HEK293T (cell line): ENCODE measurements at regions not wholly inside any gene's neighbourhood (a gene's known extent, or its start where the extent isn't known, plus 50 kb on each side); places are given as distances from the start of the nearest gene placed in this dataset.
A peak's percentile ranks its signal among the peaks of the same experiment; 100 is the strongest.

Source experiments
- CTCF ChIA-PET: fragments of 350-600 bp; formaldehyde crosslinking; extraction: SDS; loops from one replicate; lab custom pipeline; 2021; ENCODE audit warnings: antibody characterized with exemption, inconsistent platforms; lab: Yijun Ruan, JAX
- POLR2A ChIA-PET: fragments of 350-600 bp; formaldehyde crosslinking; extraction: SDS; loops from one replicate; lab custom pipeline; 2020; ENCODE audit warnings: antibody characterized with exemption, inconsistent platforms; lab: Yijun Ruan, JAX
- DNase-seq: peaks from one replicate; pipeline ENCODE4 v3.0.0; 2012; ENCODE audit warnings: mixed read lengths; ENCODE audit errors: extremely low spot score
- ARNT ChIP-seq: fragments of 450-650 bp; IDR thresholded peaks from 2 replicates; pipeline ENCODE4 v1.6.1; 2017; ENCODE audit warnings: mild to moderate bottlenecking
- BHLHE40 ChIP-seq: fragments of 450-650 bp; IDR thresholded peaks from 2 replicates; pipeline ENCODE4 v1.6.1; 2016; ENCODE audit warnings: mild to moderate bottlenecking, moderate library complexity, borderline replicate concordance
- CTBP1 ChIP-seq: fragments of 450-650 bp; IDR thresholded peaks from 2 replicates; pipeline ENCODE4 v1.6.1; 2016; ENCODE audit warnings: borderline replicate concordance
- ELF4 ChIP-seq: fragments of 450-650 bp; IDR thresholded peaks from 2 replicates; pipeline ENCODE4 v1.6.1; 2017; ENCODE audit warnings: antibody characterized with exemption
- FOXA1 ChIP-seq: fragments of 450-650 bp; IDR thresholded peaks from 2 replicates; pipeline ENCODE4 v1.6.1; 2016; ENCODE audit warnings: mild to moderate bottlenecking
- FOXK2 ChIP-seq: fragments of 450-650 bp; IDR thresholded peaks from 2 replicates; pipeline ENCODE4 v1.6.1; 2016; ENCODE audit warnings: mild to moderate bottlenecking
- FOXM1 ChIP-seq: fragments of 450-650 bp; IDR thresholded peaks from 2 replicates; pipeline ENCODE4 v1.6.1; 2017; ENCODE audit warnings: mild to moderate bottlenecking, borderline replicate concordance
- HDGF ChIP-seq: fragments of 450-650 bp; IDR thresholded peaks from 2 replicates; pipeline ENCODE4 v1.6.1; 2017; ENCODE audit warnings: antibody characterized with exemption, borderline replicate concordance
- L3MBTL2 ChIP-seq: fragments of 450-650 bp; conservative IDR thresholded peaks from 2 replicates; pipeline ENCODE4 v1.6.1; 2016; ENCODE audit warnings: mild to moderate bottlenecking
- LEF1 ChIP-seq: fragments of 450-650 bp; IDR thresholded peaks from 2 replicates; pipeline ENCODE4 v1.6.1; 2017; ENCODE audit warnings: mild to moderate bottlenecking, borderline replicate concordance
- NFRKB ChIP-seq: fragments of 450-650 bp; IDR thresholded peaks from 2 replicates; pipeline ENCODE4 v1.6.1; 2016; ENCODE audit warnings: mild to moderate bottlenecking, moderate library complexity
- PKNOX1 ChIP-seq: fragments of 450-650 bp; IDR thresholded peaks from 2 replicates; pipeline ENCODE4 v1.6.1; 2016
- SP1 ChIP-seq: fragments of 450-650 bp; IDR thresholded peaks from 2 replicates; pipeline ENCODE4 v1.6.1; 2017
- SUZ12 ChIP-seq: fragments of 450-650 bp; IDR thresholded peaks from 2 replicates; pipeline ENCODE4 v1.6.1; 2016; ENCODE audit warnings: mild to moderate bottlenecking
- TARDBP ChIP-seq: fragments of 450-650 bp; IDR thresholded peaks from 2 replicates; pipeline ENCODE4 v1.6.1; 2016
- ZNF384 ChIP-seq: fragments of 450-650 bp; IDR thresholded peaks from 2 replicates; pipeline ENCODE4 v1.6.1; 2016

- DNase-seq, result no peak
- ChIA-PET CTCF (no interaction called here), POLR2A (no interaction called here)
- TF ChIP-seq FOXM1 (no peak), HDGF (no peak), ZNF384 (no peak)
Measured at GRCh38 chr14:58825606-58826005, 187.8 kb downstream of the DACT1 start.

GRCh38 chr14:58826845-58827686 lies 189.3 kb downstream of the DACT1 start:
- no peak for TF ChIP-seq FOXK2
- TF ChIP-seq L3MBTL2, result no peak
- no peak for TF ChIP-seq HDGF
- no peak for TF ChIP-seq PKNOX1
- no peak for TF ChIP-seq BHLHE40
- TF ChIP-seq SP1, result no peak
- TF ChIP-seq FOXA1, result no peak
- no peak for TF ChIP-seq SUZ12
- no peak for TF ChIP-seq ZNF384
- TF ChIP-seq LEF1, result no peak
- TF ChIP-seq ELF4, result no peak
- TF ChIP-seq CTBP1, result no peak
- ChIA-PET CTCF (interaction anchor here (1.0 kb wide), 1 partner anchor 10 kb away, joined by 3 read pairs; no protein-coding TSS in a partner anchor), POLR2A (no interaction called here)
- no peak for DNase-seq

- ChIA-PET CTCF (interaction anchor here (1.0 to 1.3 kb wide), 2 partner anchors 9 to 15 kb away, joined by 3 read pairs; no protein-coding TSS in a partner anchor), POLR2A (no interaction called here)
- no peak for DNase-seq
- no peak for TF ChIP-seq L3MBTL2
- TF ChIP-seq PKNOX1, result no peak
- no peak for TF ChIP-seq ARNT
- no peak for TF ChIP-seq ELF4
- no peak for TF ChIP-seq FOXA1
- no peak for TF ChIP-seq BHLHE40
- no peak for TF ChIP-seq FOXM1
- TF ChIP-seq TARDBP, result no peak
- no peak for TF ChIP-seq NFRKB
- no peak for TF ChIP-seq CTBP1
- no peak for TF ChIP-seq LEF1
- no peak for TF ChIP-seq SUZ12
- TF ChIP-seq FOXK2, result no peak
- no peak for TF ChIP-seq SP1
- TF ChIP-seq ZNF384, result no peak
- no peak for TF ChIP-seq HDGF
Measured at GRCh38 chr14:58828298-58828697, 190.5 kb downstream of the DACT1 start.

- TF ChIP-seq FOXA1, result no peak
- peak; percentile 95 for TF ChIP-seq ARNT
Measured at GRCh38 chr14:58829594-58829993, 191.8 kb downstream of the DACT1 start.

GRCh38 chr14:58830121-58830520 lies 192.4 kb downstream of the DACT1 start:
- ChIA-PET POLR2A (interaction anchor here (0.8 kb wide), 1 partner anchor 46 kb away, joined by 3 read pairs; no protein-coding TSS in a partner anchor), CTCF (interaction anchor here (0.5 kb wide), 1 partner anchor 24 kb away, joined by 3 read pairs; no protein-coding TSS in a partner anchor)
- TF ChIP-seq LEF1 (no peak), HDGF (no peak), ARNT (no peak), FOXM1 (no peak), SUZ12 (no peak), SP1 (no peak), ELF4 (no peak), FOXA1 (no peak), FOXK2 (no peak), L3MBTL2 (no peak), ZNF384 (no peak), BHLHE40 (no peak), NFRKB (no peak), PKNOX1 (no peak), CTBP1 (no peak)
- no peak for DNase-seq

More at GRCh38 chr14:58829594-58829993, 191.8 kb downstream of the DACT1 start:
- no peak for DNase-seq
- ChIA-PET POLR2A (interaction anchor here (0.7 to 0.8 kb wide), 2 partner anchors 11 to 46 kb away, joined by 3 read pairs; no protein-coding TSS in a partner anchor), CTCF (interaction anchor here (0.6 to 1.3 kb wide), 2 partner anchors 14 to 221 kb away, joined by 3 read pairs; no protein-coding TSS in a partner anchor)

GRCh38 chr14:58832095-58832521 lies 194.3 kb downstream of the DACT1 start:
- no peak for DNase-seq
- ChIA-PET CTCF (no interaction called here), POLR2A (no interaction called here)
- no peak for TF ChIP-seq SUZ12
- no peak for TF ChIP-seq SP1
- no peak for TF ChIP-seq NFRKB
- no peak for TF ChIP-seq FOXM1
- no peak for TF ChIP-seq L3MBTL2
- no peak for TF ChIP-seq FOXA1
- TF ChIP-seq FOXK2, result no peak
- TF ChIP-seq ELF4, result no peak
- TF ChIP-seq HDGF, result no peak
- TF ChIP-seq CTBP1, result no peak
- no peak for TF ChIP-seq BHLHE40
- TF ChIP-seq PKNOX1, result no peak
- no peak for TF ChIP-seq ARNT
- no peak for TF ChIP-seq LEF1
- TF ChIP-seq TARDBP, result no peak
- no peak for TF ChIP-seq ZNF384
